ENCODE measurements at regions not wholly inside any gene's neighbourhood (a gene's known extent, or its start where the extent isn't known, plus 50 kb on each side); places are given as distances from the start of the nearest gene placed in this dataset.
A peak's percentile ranks its signal among the peaks of the same experiment; 100 is the strongest.

DNA sequence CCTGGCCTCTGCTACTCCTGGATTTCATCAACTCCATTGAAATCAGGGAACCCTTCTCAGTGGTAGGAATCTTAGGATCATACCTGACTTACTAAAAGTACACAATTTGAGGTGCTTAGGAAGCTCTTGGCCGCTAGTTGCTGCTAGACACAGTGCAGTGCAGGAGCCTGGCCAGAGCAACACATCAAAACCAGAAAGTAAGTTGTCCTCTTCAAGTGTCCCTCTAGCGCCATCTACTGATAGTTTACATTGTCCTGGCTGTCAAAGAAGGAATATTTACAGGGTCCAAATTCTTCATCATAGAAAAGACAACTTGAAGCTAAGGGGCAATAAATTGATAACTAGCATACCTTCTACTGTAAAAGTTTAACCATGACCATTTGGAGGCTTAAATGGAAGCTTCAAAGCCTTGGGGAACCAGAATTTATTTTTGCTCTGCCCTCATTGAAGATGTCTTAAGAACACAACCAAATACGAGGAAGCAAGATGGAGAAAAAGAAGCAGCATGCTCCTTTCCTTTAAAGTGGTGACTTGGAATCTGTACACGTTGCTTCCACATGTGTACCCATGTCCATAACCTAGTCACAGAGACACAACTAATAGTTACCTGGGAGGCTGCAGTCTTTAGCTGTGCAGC, 889.1 kb upstream of the GCFC2 start:
- H3F3A ChIP-seq (ENCODE audit: low read length, unreplicated experiment), result no peaks in the 10 kb centered on the region
- ChIA-PET CTCF (interaction anchor here (0.6 kb wide), 2 partner anchors 235 to 1757 kb away, joined by 3 to 4 read pairs; no protein-coding TSS in a partner anchor), POLR2A (ENCODE audit: unreplicated experiment) (no interaction called here)
- H3K4me2 ChIP-seq (ENCODE audit: low read length), result no peak overlapping the region
- no peaks in the 10 kb centered on the region for H3K79me2 ChIP-seq (ENCODE audit: low read length)
- no peaks in the 10 kb centered on the region for H4K20me1 ChIP-seq (ENCODE audit: low read length)
- no peak overlapping the region for H3K9ac ChIP-seq (ENCODE audit: low read length)
- intact Hi-C loops (cut with micrococcal nuclease), result loop anchor here (1.0 to 2.0 kb wide), 2 partner anchors 811 to 869 kb away; no protein-coding TSS in a partner anchor
- no peak overlapping the region for H2AFZ ChIP-seq (ENCODE audit: low read length)
- H3K4me3 ChIP-seq (ENCODE audit: low read length), result no peak overlapping the region
- TF ChIP-seq EZH2 (IDR thresholded peaks at IDR 0.05; ENCODE audit: low read length, unreplicated experiment) (no peak), CTCF (conservative IDR thresholded peaks at IDR 0.05; ENCODE audit: low read depth, low read length) (peak; percentile 89)
- DNase-seq, result peak; percentile 84
- no peak overlapping the region for H3K27ac ChIP-seq (ENCODE audit: low read length)
- H3K9me2 ChIP-seq (replicated peaks; ENCODE audit: low read length), result no peaks in the 10 kb centered on the region
- no peaks in the 10 kb centered on the region for H3K27me3 ChIP-seq (ENCODE audit: low read length)
- H3K9me3 ChIP-seq (ENCODE audit: low read length), result no peaks in the 10 kb centered on the region
- ATAC-seq, result peak; percentile 85
- H3K36me3 ChIP-seq (ENCODE audit: low read depth, low read length), result no peaks in the 10 kb centered on the region
- no peaks in the 10 kb centered on the region for H3K4me1 ChIP-seq (ENCODE audit: insufficient read depth, low read length)
- no TSS peak for BruUV-seq (replicated peaks)

- Histone ChIP-seq H3K9me3 (ENCODE audit: low read length) (no peaks in the 10 kb centered on the region), H3F3A (ENCODE audit: low read length, unreplicated experiment) (no peaks in the 10 kb centered on the region), H3K27me3 (ENCODE audit: low read length) (no peaks in the 10 kb centered on the region), H3K9me2 (replicated peaks; ENCODE audit: low read length) (no peaks in the 10 kb centered on the region), H3K27ac (ENCODE audit: low read length) (no peak overlapping the region), H4K20me1 (ENCODE audit: low read length) (no peaks in the 10 kb centered on the region), H3K4me2 (ENCODE audit: low read length) (no peak overlapping the region), H3K4me1 (ENCODE audit: insufficient read depth, low read length) (no peaks in the 10 kb centered on the region), H3K79me2 (ENCODE audit: low read length) (no peaks in the 10 kb centered on the region), H3K36me3 (ENCODE audit: low read depth, low read length) (no peaks in the 10 kb centered on the region), H3K4me3 (ENCODE audit: low read length) (no peak overlapping the region), H3K9ac (ENCODE audit: low read length) (no peak overlapping the region), H2AFZ (ENCODE audit: low read length) (no peak overlapping the region)
- ChIA-PET POLR2A (ENCODE audit: unreplicated experiment) (no interaction called here), CTCF (no interaction called here)
- DNase-seq (no peak), ATAC-seq (no peak)
- TF ChIP-seq EZH2phosphoT487 (IDR thresholded peaks at IDR 0.05; ENCODE audit: borderline replicate concordance, low read length), result no peak
- no peak for TF ChIP-seq EZH2 (IDR thresholded peaks at IDR 0.05; ENCODE audit: low read length, unreplicated experiment)
- no peak for TF ChIP-seq CTCF (conservative IDR thresholded peaks at IDR 0.05; ENCODE audit: low read depth, low read length)
- no TSS peak for BruUV-seq (replicated peaks)
- intact Hi-C loops (cut with micrococcal nuclease), result no loop called here
These were observed 873.8 kb upstream of the GCFC2 start for GRCh38 chr2:76584474-76584873.

DNA sequence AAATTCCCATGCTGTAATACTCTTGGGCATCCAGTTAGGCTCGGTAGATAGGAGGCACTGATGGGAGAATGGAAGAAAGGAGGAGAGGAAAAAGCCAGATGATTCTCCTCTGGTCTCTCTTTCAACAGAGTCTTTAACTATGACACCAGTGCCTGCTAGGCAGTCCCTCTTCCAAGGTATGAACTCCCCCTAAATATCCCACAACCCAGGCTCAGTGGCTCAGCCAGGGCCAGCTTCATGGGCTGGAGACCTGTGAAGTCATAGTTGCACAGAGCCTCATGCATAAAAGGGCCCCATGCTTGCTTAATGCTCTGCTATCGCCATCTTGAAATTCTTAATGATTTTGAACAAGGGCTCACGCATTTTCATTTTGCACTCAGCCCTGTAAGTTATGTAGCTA, 869.2 kb upstream of the GCFC2 start:
- Histone ChIP-seq H3K9me3 (ENCODE audit: low read length) (no peaks in the 10 kb centered on the region), H2AFZ (ENCODE audit: low read length) (no peak overlapping the region), H3K27ac (ENCODE audit: low read length) (no peak overlapping the region), H3K36me3 (ENCODE audit: low read depth, low read length) (no peaks in the 10 kb centered on the region), H3F3A (ENCODE audit: low read length, unreplicated experiment) (no peaks in the 10 kb centered on the region), H3K4me2 (ENCODE audit: low read length) (no peak overlapping the region), H3K9me2 (replicated peaks; ENCODE audit: low read length) (no peaks in the 10 kb centered on the region), H3K79me2 (ENCODE audit: low read length) (no peaks in the 10 kb centered on the region), H3K4me3 (ENCODE audit: low read length) (no peak overlapping the region), H3K4me1 (ENCODE audit: insufficient read depth, low read length) (no peaks in the 10 kb centered on the region), H3K27me3 (ENCODE audit: low read length) (no peaks in the 10 kb centered on the region), H4K20me1 (ENCODE audit: low read length) (no peaks in the 10 kb centered on the region), H3K9ac (ENCODE audit: low read length) (no peak overlapping the region)
- intact Hi-C loops (cut with micrococcal nuclease), result no loop called here
- ChIA-PET POLR2A (ENCODE audit: unreplicated experiment) (no interaction called here), CTCF (no interaction called here)
- no peak for TF ChIP-seq EZH2phosphoT487 (IDR thresholded peaks at IDR 0.05; ENCODE audit: borderline replicate concordance, low read length)
- TF ChIP-seq EZH2 (IDR thresholded peaks at IDR 0.05; ENCODE audit: low read length, unreplicated experiment), result no peak
- TF ChIP-seq CTCF (conservative IDR thresholded peaks at IDR 0.05; ENCODE audit: low read depth, low read length), result no peak
- DNase-seq (no peak), ATAC-seq (no peak)
- no TSS peak for BruUV-seq (replicated peaks)
